ELR (cell line): ENCODE measurements at regions not wholly inside any gene's neighbourhood (a gene's known extent, or its start where the extent isn't known, plus 50 kb on each side); places are given as distances from the start of the nearest gene placed in this dataset.
A peak's percentile ranks its signal among the peaks of the same experiment; 100 is the strongest.

Experiments used
- DNase-seq: peaks from one replicate; pipeline ENCODE4 v3.0.0-alpha.2; 2015; ENCODE audit warnings: low read depth

- no peak for DNase-seq
Observed at GRCh38 chrX:11056322-11057176, 54.6 kb upstream of the HCCS start.

DNA sequence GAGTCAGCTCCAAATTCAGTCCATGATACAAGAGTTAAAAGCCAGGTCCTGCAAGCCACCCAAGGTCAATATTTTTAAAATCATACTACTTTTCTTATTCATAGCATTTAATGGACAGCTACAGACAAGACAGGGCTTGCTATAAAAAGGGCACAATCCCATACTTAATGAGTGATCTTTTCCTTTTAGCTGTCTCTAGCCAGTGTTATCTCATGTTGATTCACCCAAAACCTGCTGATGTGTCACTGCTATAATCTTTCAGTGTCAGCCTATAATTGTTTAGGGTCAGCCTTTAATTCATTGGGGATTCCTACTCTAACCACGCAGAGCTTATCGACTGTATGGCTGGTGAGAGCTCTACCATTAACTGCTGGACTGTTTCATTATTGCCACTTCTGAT lies 51.2 kb upstream of the HCCS start:
- DNase-seq, result peak; percentile 47
